ENCODE measurements at regions not wholly inside any gene's neighbourhood (a gene's known extent, or its start where the extent isn't known, plus 50 kb on each side); places are given as distances from the start of the nearest gene placed in this dataset.

DNA sequence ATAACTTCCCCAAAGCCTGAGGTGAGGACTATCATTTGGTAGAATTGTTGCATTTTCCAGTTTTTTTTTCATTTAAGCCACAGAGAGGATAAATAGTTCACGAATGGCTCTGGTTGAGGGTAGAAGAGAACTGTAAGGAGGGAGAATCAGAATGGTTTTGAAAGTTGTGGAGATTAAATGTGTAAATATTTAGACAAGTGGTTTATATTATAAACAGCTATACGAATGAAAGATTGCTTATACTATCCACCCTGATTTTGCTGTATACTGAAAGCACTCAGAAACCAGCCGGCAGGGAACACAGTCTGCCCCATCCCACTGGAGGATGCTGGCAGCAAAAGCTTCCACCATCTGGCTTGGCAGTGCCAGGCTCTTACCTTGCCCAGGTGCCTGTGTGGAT, 341.1 kb downstream of the RAPGEF2 start:
- no peak for DNase-seq (ENCODE audit: low read depth)
- H3K4me3 ChIP-seq (ENCODE audit: low read depth, low read length), result no peak overlapping the region
- TF ChIP-seq, protein P1, sequence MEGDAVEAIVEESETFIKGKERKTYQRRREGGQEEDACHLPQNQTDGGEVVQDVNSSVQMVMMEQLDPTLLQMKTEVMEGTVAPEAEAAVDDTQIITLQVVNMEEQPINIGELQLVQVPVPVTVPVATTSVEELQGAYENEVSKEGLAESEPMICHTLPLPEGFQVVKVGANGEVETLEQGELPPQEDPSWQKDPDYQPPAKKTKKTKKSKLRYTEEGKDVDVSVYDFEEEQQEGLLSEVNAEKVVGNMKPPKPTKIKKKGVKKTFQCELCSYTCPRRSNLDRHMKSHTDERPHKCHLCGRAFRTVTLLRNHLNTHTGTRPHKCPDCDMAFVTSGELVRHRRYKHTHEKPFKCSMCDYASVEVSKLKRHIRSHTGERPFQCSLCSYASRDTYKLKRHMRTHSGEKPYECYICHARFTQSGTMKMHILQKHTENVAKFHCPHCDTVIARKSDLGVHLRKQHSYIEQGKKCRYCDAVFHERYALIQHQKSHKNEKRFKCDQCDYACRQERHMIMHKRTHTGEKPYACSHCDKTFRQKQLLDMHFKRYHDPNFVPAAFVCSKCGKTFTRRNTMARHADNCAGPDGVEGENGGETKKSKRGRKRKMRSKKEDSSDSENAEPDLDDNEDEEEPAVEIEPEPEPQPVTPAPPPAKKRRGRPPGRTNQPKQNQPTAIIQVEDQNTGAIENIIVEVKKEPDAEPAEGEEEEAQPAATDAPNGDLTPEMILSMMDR (IDR thresholded peaks at IDR 0.05; ENCODE audit: insufficient read depth, low read length), result no peak

DNA sequence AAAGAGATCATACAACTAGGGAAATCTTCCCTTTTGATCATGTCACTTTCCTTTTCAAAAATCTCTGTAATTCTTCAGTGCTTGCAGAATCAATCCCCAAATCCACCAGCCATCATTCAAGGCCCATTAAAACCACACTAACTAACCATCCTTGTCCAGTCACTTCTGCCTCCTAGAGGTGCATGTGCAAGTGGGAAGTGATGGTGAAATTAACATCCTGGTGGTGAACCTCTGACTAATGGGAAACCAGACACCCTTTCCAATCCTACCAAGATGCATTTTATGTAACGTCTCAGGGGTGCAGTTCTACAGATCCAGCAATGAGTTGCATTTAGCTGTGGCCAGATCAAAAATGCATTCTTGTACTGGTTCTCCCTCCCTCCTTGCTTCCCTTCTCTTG, 341.8 kb downstream of the RAPGEF2 start:
- TF ChIP-seq, protein P1 (IDR thresholded peaks at IDR 0.05; ENCODE audit: insufficient read depth, low read length), result peak; percentile 2
- peak; percentile 11 for DNase-seq (ENCODE audit: low read depth)
- H3K4me3 ChIP-seq (ENCODE audit: low read depth, low read length), result no peak overlapping the region

DNA sequence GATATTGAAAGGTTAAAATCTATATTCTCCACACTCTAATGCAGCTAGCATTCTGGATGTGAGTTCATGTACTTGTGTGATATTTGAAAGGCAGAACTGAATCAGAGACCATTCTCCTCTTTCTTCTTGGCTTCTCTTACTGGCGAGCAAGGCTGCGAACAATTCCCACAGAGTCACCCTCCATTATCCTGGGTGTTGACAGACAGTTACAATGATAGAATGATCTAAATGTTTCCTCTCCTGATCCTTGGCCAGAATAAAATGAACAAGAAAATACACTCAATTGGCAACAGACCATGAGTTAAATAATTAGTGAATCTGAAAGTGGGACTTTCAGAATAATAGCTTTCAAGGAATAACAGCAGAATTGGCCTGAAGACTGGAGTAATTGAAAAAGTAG, 342.8 kb downstream of the RAPGEF2 start:
- no peak overlapping the region for H3K4me3 ChIP-seq (ENCODE audit: low read depth, low read length)

DNA sequence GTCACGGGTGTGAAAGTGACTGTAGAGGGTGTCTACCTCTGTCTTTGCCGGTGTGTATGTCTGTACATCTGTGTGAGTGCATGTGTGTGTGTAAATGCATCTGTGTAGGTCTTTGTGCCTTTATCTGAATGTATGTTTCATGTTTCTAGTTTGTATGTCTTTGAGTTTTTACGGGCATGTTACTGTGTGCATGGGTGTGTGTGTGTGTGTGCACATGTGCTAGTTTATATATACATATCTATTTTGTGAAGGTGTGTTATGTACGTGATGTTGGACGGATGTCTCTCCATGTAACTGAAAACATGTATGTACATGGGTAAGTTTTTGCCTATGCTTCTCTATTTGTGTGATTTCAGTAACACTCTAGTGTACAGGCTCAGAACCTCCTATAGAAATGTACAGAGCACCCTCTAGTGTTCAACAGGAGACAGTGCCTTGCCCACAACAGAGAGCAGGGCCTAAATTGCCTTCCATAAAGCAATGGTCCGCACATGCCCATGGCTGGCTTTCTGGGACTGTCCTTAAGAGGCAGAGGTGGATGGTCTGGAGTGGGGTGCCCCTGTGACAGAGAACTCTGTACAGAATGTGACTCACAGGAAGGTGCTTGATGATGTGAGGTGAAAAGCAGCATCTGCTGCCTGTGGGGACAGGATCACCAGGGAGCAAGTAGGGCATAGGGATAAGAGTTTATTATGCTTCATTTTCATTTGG, 343.5 kb downstream of the RAPGEF2 start:
- peak; percentile 82 for DNase-seq (ENCODE audit: low read depth)
- TF ChIP-seq, protein P1 (IDR thresholded peaks at IDR 0.05; ENCODE audit: insufficient read depth, low read length), result peak; percentile 95
- no peak overlapping the region for H3K4me3 ChIP-seq (ENCODE audit: low read depth, low read length)

More for the DNA sequence above, 342.8 kb downstream of the RAPGEF2 start:
- TF ChIP-seq, protein P1 (IDR thresholded peaks at IDR 0.05; ENCODE audit: insufficient read depth, low read length), result no peak
- no peak for DNase-seq (ENCODE audit: low read depth)

DNA sequence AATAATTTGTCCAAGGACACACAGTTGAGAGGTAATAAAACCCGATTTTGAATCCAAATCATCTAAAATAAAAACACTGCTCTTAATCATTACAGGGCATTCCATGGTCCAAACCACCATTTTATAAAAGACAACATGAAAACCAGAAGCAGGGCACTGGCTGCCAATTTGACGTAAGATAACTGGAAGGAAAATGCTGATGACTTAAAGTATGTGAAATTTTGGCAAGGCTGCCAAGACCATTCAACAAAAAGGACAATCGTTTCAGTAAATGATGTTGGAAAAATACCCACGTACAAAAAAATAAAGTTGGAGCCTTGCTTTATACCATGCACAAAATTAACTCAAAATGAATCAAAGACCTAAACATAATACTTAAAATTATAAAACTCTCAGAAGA, 344.4 kb downstream of the RAPGEF2 start:
- DNase-seq (ENCODE audit: low read depth), result peak; percentile 74
- TF ChIP-seq, protein P1 (IDR thresholded peaks at IDR 0.05; ENCODE audit: insufficient read depth, low read length), result no peak
- no peak overlapping the region for H3K4me3 ChIP-seq (ENCODE audit: low read depth, low read length)

DNA sequence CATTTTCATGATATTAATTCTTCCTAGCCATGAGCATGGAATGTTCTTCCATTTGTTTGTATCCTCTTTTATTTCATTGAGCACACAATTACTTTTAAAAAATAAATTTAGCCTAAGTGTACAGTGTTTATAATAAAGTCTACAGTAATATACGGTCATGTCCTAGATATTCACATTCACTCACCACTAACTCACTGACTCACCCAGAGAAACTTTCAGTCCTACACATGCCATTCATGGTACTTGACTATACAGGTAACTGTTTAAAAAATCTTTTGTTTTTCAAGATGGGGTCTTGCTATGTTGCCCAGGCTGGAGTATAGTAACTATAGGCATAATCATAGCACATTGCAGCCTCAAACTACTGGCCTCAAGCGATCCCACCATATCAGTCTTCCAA, 348.1 kb downstream of the RAPGEF2 start:
- TF ChIP-seq, protein P1 (IDR thresholded peaks at IDR 0.05; ENCODE audit: insufficient read depth, low read length), result no peak
- no peak for DNase-seq (ENCODE audit: low read depth)
- no peak overlapping the region for H3K4me3 ChIP-seq (ENCODE audit: low read depth, low read length)

Data from fibroblast of the aortic adventitia (primary cell).